ENCODE measurements at regions not wholly inside any gene's neighbourhood (a gene's known extent, or its start where the extent isn't known, plus 50 kb on each side); places are given as distances from the start of the nearest gene placed in this dataset.

- Histone ChIP-seq H3K27ac (no peak overlapping the region), H3K4me1 (no peaks in the 10 kb centered on the region), H3K4me3 (no peak overlapping the region), H3K36me3 (no peaks in the 10 kb centered on the region), H3K9me3 (no peaks in the 10 kb centered on the region), H3K27me3 (no peaks in the 10 kb centered on the region)
- TF ChIP-seq CTCF (IDR thresholded peaks at IDR 0.05): no peak
- intact Hi-C loops (cut with DNase I; ENCODE audit: low total_unique reads): no loop called here
- no peak for DNase-seq
These were observed 212.8 kb upstream of the RORA start for GRCh38 chr15:61441891-61442290.

GRCh38 chr15:61426466-61426865 lies 197.4 kb upstream of the RORA start:
- TF ChIP-seq CTCF (IDR thresholded peaks at IDR 0.05): no peak
- Histone ChIP-seq H3K36me3 (no peaks in the 10 kb centered on the region), H3K4me1 (no peaks in the 10 kb centered on the region), H3K27ac (no peak overlapping the region), H3K4me3 (no peak overlapping the region), H3K9me3 (no peaks in the 10 kb centered on the region), H3K27me3 (no peaks in the 10 kb centered on the region)
- DNase-seq: no peak
- intact Hi-C loops (cut with DNase I; ENCODE audit: low total_unique reads): no loop called here

DNA sequence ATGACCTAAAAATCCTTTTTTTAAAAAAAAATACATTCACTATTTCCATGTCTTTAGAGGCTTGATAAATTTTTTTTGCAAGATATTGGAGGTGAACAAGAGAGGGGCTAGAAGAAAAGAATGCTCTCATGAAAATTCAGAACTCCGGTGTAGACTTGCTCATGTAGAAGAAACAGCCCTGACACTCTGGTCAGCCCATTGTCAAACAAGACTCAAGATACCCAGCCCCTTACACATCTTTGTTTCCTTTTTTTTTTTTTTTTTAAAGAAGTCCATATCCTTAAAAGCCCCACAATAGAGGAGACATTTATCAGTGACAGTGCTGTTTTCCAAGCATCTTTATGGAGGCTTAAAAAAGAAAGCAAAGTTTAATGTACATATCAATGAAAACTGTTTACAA lies 196.8 kb upstream of the RORA start:
- no peak for DNase-seq
- Histone ChIP-seq H3K36me3 (no peaks in the 10 kb centered on the region), H3K27ac (no peak overlapping the region), H3K4me3 (no peak overlapping the region), H3K27me3 (no peaks in the 10 kb centered on the region), H3K9me3 (no peaks in the 10 kb centered on the region), H3K4me1 (no peaks in the 10 kb centered on the region)
- TF ChIP-seq CTCF (IDR thresholded peaks at IDR 0.05): no peak
- intact Hi-C loops (cut with DNase I; ENCODE audit: low total_unique reads): no loop called here

- H3K27ac ChIP-seq: no peak overlapping the region
- no peaks in the 10 kb centered on the region for H3K27me3 ChIP-seq
- intact Hi-C loops (cut with DNase I; ENCODE audit: low total_unique reads): no loop called here
- no peak for TF ChIP-seq CTCF (IDR thresholded peaks at IDR 0.05)
- no peaks in the 10 kb centered on the region for H3K9me3 ChIP-seq
- no peaks in the 10 kb centered on the region for H3K36me3 ChIP-seq
- no peaks in the 10 kb centered on the region for H3K4me1 ChIP-seq
- H3K4me3 ChIP-seq: no peak overlapping the region
- DNase-seq: no peak
These were observed 193.7 kb upstream of the RORA start for GRCh38 chr15:61422773-61423172.

DNA sequence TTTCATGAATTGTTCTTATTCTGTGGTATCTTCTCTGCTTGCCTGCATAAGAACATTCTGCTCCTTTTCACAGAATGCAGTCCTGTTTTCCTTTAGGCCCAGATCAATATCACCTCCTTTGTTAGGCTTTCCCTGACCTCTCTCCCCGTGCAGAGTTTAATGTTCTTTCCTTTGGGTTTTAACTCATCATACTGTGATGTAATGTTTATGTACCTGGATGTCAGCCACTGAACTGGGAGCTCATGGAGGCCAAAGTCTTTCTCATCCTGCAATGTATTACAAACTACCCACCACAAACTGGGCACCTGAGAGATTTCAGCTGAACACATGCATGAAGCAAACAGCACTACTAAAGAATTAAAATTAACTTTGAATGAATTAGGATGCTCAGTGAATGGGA lies 192.8 kb upstream of the RORA start:
- Histone ChIP-seq H3K4me3 (no peak overlapping the region), H3K9me3 (no peaks in the 10 kb centered on the region), H3K27ac (no peak overlapping the region), H3K4me1 (no peaks in the 10 kb centered on the region), H3K27me3 (no peaks in the 10 kb centered on the region), H3K36me3 (no peaks in the 10 kb centered on the region)
- DNase-seq: no peak
- no peak for TF ChIP-seq CTCF (IDR thresholded peaks at IDR 0.05)
- intact Hi-C loops (cut with DNase I; ENCODE audit: low total_unique reads): no loop called here

DNA sequence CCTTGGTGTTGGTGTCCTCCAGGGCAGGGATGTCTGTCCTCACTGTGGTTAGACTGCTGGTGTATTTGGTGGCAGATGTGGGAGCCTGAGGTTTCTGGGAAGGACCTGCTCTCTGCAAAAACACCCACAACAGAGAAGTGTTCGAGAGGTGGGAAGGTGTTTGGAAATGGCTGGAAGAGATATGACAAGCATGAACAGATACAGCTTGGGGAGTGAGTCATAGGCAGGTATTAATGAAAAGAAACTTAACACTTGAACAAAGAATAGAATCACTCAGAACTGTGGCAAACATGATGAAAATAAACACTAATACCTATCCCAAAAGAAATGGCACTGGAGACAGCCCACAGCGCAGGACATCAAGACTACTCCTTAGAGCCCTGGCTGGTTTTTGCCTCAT lies 192.4 kb upstream of the RORA start:
- intact Hi-C loops (cut with DNase I; ENCODE audit: low total_unique reads): no loop called here
- H3K27ac ChIP-seq: no peak overlapping the region
- H3K36me3 ChIP-seq: no peaks in the 10 kb centered on the region
- TF ChIP-seq CTCF (IDR thresholded peaks at IDR 0.05): no peak
- no peak for DNase-seq
- H3K4me1 ChIP-seq: no peaks in the 10 kb centered on the region
- H3K27me3 ChIP-seq: no peaks in the 10 kb centered on the region
- H3K9me3 ChIP-seq: no peaks in the 10 kb centered on the region
- H3K4me3 ChIP-seq: no peak overlapping the region

Data from tibial artery (tissue), 4 donors.